ENCODE measurements at regions not wholly inside any gene's neighbourhood (a gene's known extent, or its start where the extent isn't known, plus 50 kb on each side); places are given as distances from the start of the nearest gene placed in this dataset.

- dilution Hi-C loops (cut with MboI; ENCODE audit: extremely low pct_ligation_motif_present, low sequenced_read_pairs) (no loop called here), intact Hi-C loops (cut with micrococcal nuclease) (no loop called here)
- Histone ChIP-seq H3K27ac (ENCODE audit: insufficient read depth, low read depth, low read length) (no peak overlapping the region), H3K79me2 (ENCODE audit: control insufficient read depth, insufficient read depth, low read length) (no peaks in the 10 kb centered on the region), H3K36me3 (ENCODE audit: control insufficient read depth in 2 of 2, extremely low read depth in 1 of 2, insufficient read depth in 2 of 2, low read length in 2 of 2) (no peaks in the 10 kb centered on the region), H4K20me1 (replicated peaks; ENCODE audit: control insufficient read depth, extremely low read depth, insufficient read depth, low read length) (no peaks in the 10 kb centered on the region), H3K9me3 (replicated peaks; ENCODE audit: control insufficient read depth, insufficient read depth, low read length) (no peaks in the 10 kb centered on the region), H2AFZ (ENCODE audit: low read depth, low read length) (no peak overlapping the region), H3K9ac (replicated peaks; ENCODE audit: extremely low read depth, insufficient read depth, low read length) (no peak overlapping the region), H3K4me3 (replicated peaks in 1 of 3; ENCODE audit: insufficient read depth in 1 of 3, low read depth in 1 of 3, low read length in 3 of 3) (no peak overlapping the region), H3K4me2 (ENCODE audit: insufficient read depth, low read length) (no peak overlapping the region), H3K9me1 (replicated peaks; ENCODE audit: control insufficient read depth, extremely low read depth, insufficient read depth, low read length) (no peaks in the 10 kb centered on the region), H3K4me1 (ENCODE audit: control insufficient read depth, extremely low read depth, insufficient read depth, low read length) (no peaks in the 10 kb centered on the region), H3K27me3 (ENCODE audit: control insufficient read depth in 2 of 2, insufficient read depth in 2 of 2, low read length in 2 of 2) (no peaks in the 10 kb centered on the region)
- BruUV-seq (replicated peaks): no TSS peak
- CTCF ChIA-PET: no interaction called here
- POLR2A ChIA-PET: no interaction called here
- TF ChIP-seq MYC (IDR thresholded peaks at IDR 0.05; ENCODE audit: low read depth, low read length) (no peak), MAX (IDR thresholded peaks at IDR 0.05; ENCODE audit: insufficient read depth, insufficient read length) (no peak), JUN (IDR thresholded peaks at IDR 0.05; ENCODE audit: borderline replicate concordance, insufficient read depth, insufficient read length, low read depth) (no peak), GATA2 (IDR thresholded peaks at IDR 0.05; ENCODE audit: insufficient read depth, insufficient read length, low read depth, low read length) (no peak), CTCF (IDR thresholded peaks at IDR 0.05; ENCODE audit: extremely low read depth in 1 of 2, insufficient read depth in 1 of 2, low read depth in 1 of 2, low read length in 2 of 2) (no peak), POLR2A (IDR thresholded peaks at IDR 0.05; ENCODE audit: low read depth, low read length) (no peak), FOS (IDR thresholded peaks at IDR 0.05; ENCODE audit: borderline replicate concordance, insufficient read depth, low read length) (no peak), POLR2AphosphoS5 (IDR thresholded peaks at IDR 0.05; ENCODE audit: insufficient read depth, low read depth, low read length) (no peak), EZH2 (IDR thresholded peaks at IDR 0.05; ENCODE audit: borderline replicate concordance, low read depth, low read length, severe bottlenecking) (no peak)
- DNase-seq (ENCODE audit: low read depth, low spot score) (peak; percentile 7), FAIRE-seq (no peak)
These were observed 217.8 kb upstream of the TLE4 start for GRCh38 chr9:79353856-79354520.
